Lower lobe of right lung (tissue), 2 donors: ENCODE measurements at regions not wholly inside any gene's neighbourhood (a gene's known extent, or its start where the extent isn't known, plus 50 kb on each side); places are given as distances from the start of the nearest gene placed in this dataset.
"Not testable (repeated sequence)": the region's sequence is repeated elsewhere in the genome, so short reads cannot be mapped to it uniquely, and the experiment has no call there.

Experiments used
- ATAC-seq, 2 donors: fragments of 200-7000 bp; cut with Tn5 transposase; one replicate each; pipeline ENCODE4 v1.9.1; 2020 to 2022; ENCODE audit warnings: mild to moderate bottlenecking in 2 of 2, moderate library complexity in 2 of 2
- DNase-seq: peaks from one replicate; pipeline ENCODE4 v3.0.0-alpha.2; 2020
- H3K27ac ChIP-seq: fragments of 200-600 bp; one replicate; pipeline ENCODE4 v1.8.0; 2022
- H3K27me3 ChIP-seq: fragments of 200-600 bp; one replicate; pipeline ENCODE4 v1.8.0; 2022; ENCODE audit warnings: low read depth
- H3K36me3 ChIP-seq: fragments of 200-600 bp; one replicate; pipeline ENCODE4 v1.8.0; 2022; ENCODE audit warnings: mild to moderate bottlenecking
- H3K4me1 ChIP-seq: fragments of 200-600 bp; one replicate; pipeline ENCODE4 v1.8.0; 2022
- H3K4me3 ChIP-seq: fragments of 200-600 bp; one replicate; pipeline ENCODE4 v1.8.0; 2022; ENCODE audit warnings: mild to moderate bottlenecking
- H3K9me3 ChIP-seq: fragments of 200-600 bp; one replicate; pipeline ENCODE4 v1.8.0; 2022
- intact Hi-C: fragments of 100-400 bp; cut with DNase I; formaldehyde crosslinking; loops from one replicate; pipeline ENCODE4 v1.11.0; 2022
- TF ChIP-seq, protein P1 (sequence below): fragments of 200-600 bp; IDR thresholded peaks from one replicate; pipeline ENCODE4 v1.8.0; 2022; ENCODE audit warnings: antibody characterized with exemption, mild to moderate bottlenecking
- donor health status: DM: no; HTN: yes; CAD: no; lungs with severe emphysema.

DNA sequence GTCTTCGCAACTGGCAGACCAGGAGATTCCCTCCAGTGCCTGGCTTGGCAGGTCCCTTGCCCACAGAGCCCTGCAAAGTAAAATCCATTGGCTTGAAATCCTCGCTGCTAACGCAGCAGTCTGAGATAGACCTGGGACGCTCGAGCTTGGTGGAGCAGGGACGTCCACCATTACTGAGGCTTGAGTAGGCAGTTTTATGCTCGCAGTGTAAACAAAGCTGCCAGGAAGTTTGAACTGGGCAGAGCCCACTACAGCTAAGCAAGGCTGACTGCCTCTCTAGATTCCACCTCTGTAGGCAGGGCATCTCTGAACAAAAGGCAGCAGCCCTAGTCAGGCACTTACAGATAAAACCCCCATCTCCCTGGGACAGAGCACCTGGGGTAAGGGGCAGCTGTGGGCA lies 205.0 kb upstream of the MME start:
- no peaks in the 10 kb centered on the region for H3K27me3 ChIP-seq
- no peaks in the 10 kb centered on the region for H3K9me3 ChIP-seq
- no peaks in the 10 kb centered on the region for H3K4me1 ChIP-seq
- DNase-seq = no peak
- ATAC-seq = no peak
- TF ChIP-seq, protein P1, sequence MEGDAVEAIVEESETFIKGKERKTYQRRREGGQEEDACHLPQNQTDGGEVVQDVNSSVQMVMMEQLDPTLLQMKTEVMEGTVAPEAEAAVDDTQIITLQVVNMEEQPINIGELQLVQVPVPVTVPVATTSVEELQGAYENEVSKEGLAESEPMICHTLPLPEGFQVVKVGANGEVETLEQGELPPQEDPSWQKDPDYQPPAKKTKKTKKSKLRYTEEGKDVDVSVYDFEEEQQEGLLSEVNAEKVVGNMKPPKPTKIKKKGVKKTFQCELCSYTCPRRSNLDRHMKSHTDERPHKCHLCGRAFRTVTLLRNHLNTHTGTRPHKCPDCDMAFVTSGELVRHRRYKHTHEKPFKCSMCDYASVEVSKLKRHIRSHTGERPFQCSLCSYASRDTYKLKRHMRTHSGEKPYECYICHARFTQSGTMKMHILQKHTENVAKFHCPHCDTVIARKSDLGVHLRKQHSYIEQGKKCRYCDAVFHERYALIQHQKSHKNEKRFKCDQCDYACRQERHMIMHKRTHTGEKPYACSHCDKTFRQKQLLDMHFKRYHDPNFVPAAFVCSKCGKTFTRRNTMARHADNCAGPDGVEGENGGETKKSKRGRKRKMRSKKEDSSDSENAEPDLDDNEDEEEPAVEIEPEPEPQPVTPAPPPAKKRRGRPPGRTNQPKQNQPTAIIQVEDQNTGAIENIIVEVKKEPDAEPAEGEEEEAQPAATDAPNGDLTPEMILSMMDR = no peak
- intact Hi-C loops = no loop called here
- H3K36me3 ChIP-seq = no peaks in the 10 kb centered on the region
- H3K4me3 ChIP-seq = no peak overlapping the region
- no peak overlapping the region for H3K27ac ChIP-seq

DNA sequence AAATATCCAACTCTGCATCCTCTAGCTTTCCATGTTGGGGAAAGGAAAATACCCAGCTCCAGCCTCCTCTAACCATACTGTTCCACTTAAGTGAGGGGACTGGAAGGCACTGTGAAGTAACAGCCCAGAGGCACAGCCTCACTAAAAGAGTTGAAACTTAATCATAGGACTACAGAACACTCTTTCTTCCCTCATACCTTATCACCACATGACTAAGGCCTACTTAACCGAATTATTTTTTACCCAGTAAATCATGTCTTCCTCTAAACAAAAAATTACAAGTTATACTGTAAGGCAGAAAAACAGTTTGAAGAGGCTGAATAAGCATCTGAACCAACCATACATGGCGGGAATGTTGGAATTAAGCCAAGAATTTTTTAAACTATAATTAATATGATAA lies 207.4 kb upstream of the MME start:
- TF ChIP-seq, protein P1 = no peak
- H3K9me3 ChIP-seq = no peaks in the 10 kb centered on the region
- no peak for ATAC-seq

DNA sequence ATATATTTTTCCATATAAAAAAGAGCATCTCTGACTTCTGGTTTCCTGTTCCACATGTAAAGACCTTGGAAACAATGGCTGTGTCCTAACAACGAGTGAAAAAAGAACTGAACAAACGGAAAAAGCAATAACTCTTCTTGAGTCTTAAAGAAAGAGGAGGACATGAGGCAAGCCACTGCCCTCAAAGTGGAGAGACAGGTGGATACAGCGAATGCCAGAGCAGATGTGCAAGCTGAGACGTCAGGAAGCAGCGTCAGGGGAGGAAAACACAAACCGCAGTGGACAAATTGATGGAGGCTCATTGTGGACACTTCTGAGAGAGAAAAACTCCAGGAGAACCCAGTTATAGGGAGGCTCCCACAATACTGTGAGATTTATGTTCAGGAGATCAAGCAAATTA lies 208.0 kb upstream of the MME start:
- no peaks in the 10 kb centered on the region for H3K36me3 ChIP-seq
- no peak for DNase-seq

More for the DNA sequence above, 207.4 kb upstream of the MME start:
- Histone ChIP-seq H3K4me3 (no peak overlapping the region), H3K4me1 (no peaks in the 10 kb centered on the region), H3K27ac (no peak overlapping the region), H3K36me3 (no peaks in the 10 kb centered on the region), H3K27me3 (no peaks in the 10 kb centered on the region)
- intact Hi-C loops = no loop called here
- DNase-seq = no peak

DNA sequence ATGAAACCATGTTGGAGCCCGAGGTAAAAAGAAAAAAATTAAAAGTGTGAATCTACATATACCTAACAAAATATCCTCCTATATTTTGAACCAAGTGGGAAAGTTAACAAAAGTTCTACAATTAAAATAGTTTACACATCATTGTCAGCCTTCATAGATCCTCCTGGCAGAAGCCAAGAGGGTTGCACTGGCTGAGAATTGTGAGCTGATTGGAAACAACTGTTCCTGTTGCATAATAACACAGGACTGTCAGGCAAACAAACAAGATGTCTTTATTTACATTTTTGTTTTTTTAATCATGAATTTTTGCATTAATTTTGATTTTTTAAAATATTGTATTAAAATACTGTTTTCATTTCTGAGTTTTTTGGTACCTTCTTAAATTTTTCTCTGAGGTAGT lies 215.2 kb upstream of the MME start:
- H3K4me3 ChIP-seq = no peak overlapping the region
- H3K27me3 ChIP-seq = no peaks in the 10 kb centered on the region
- ATAC-seq = no peak
- no peaks in the 10 kb centered on the region for H3K4me1 ChIP-seq
- intact Hi-C loops = no loop called here
- TF ChIP-seq, protein P1 = no peak
- H3K27ac ChIP-seq = no peak overlapping the region
- H3K9me3 ChIP-seq = no peaks in the 10 kb centered on the region
- DNase-seq = no peak
- H3K36me3 ChIP-seq = no peaks in the 10 kb centered on the region

More for the DNA sequence above, 208.0 kb upstream of the MME start:
- no peak for ATAC-seq
- Histone ChIP-seq H3K27me3 (no peaks in the 10 kb centered on the region), H3K27ac (no peak overlapping the region), H3K4me3 (no peak overlapping the region), H3K9me3 (no peaks in the 10 kb centered on the region), H3K4me1 (no peaks in the 10 kb centered on the region)
- intact Hi-C loops = no loop called here
- TF ChIP-seq, protein P1 = no peak

DNA sequence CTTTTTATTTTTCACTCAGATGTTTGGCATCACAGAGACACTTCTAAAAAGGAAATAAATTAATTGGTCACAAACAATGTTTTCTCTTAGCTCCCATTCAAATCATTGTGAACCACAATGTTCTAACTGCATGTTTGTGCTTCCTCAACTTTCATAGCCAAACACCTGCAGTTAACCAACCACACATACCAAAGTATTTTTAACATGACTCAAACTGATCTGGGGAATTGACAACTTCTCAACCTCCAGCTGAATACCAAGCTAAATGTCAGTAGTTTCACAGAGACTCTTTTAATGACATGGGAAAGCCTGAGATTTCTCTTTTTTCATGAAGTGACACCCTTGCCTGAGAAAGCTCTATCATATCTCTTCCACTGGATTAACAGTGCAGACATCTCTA lies 217.9 kb upstream of the MME start:
- ATAC-seq = peak in 1 of 2 donors; percentile 30
- TF ChIP-seq, protein P1 = no peak
- intact Hi-C loops = no loop called here

DNA sequence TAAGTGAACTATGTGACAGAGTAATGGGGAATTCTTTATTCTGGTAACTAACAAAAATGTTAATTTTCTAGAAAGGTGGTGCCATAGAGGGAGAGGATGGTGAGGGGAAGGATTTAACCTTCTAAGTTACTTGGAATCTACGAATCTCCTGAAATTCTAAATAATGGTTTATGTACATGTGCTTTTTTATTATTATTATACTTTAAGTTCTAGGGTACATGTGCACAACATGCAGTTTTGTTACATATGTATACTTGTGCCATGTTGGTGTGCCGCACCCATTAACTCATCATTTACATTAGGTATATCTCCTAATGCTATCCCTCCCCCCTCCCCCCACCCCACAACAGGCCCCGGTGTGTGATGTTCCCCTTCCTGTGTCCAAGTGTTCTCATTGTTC lies 227.1 kb upstream of the MME start:
- H3K36me3 ChIP-seq, H3K9me3 ChIP-seq, intact Hi-C loops, H3K4me1 ChIP-seq, H3K27me3 ChIP-seq, H3K27ac ChIP-seq, DNase-seq, H3K4me3 ChIP-seq, ATAC-seq: not testable (repeated sequence)

More for the DNA sequence above, 217.9 kb upstream of the MME start:
- Histone ChIP-seq H3K4me3 (no peak overlapping the region), H3K27ac (no peak overlapping the region), H3K9me3 (no peaks in the 10 kb centered on the region), H3K36me3 (no peaks in the 10 kb centered on the region), H3K4me1 (no peaks in the 10 kb centered on the region), H3K27me3 (no peaks in the 10 kb centered on the region)
- DNase-seq = no peak
